ENCODE measurements at regions not wholly inside any gene's neighbourhood (a gene's known extent, or its start where the extent isn't known, plus 50 kb on each side); places are given as distances from the start of the nearest gene placed in this dataset.

GRCh38 chr9:99441829-99442228, 219.7 kb downstream of the SEC61B start:
- no peaks in the 10 kb centered on the region for H3K9me3 ChIP-seq (ENCODE audit: low read length)
- TF ChIP-seq CTCF (conservative IDR thresholded peaks at IDR 0.05; ENCODE audit: low read length): no peak
- TF ChIP-seq EZH2phosphoT487 (IDR thresholded peaks at IDR 0.05; ENCODE audit: borderline replicate concordance, low read depth, low read length): no peak
- POLR2A ChIA-PET: no interaction called here
- H3K9me2 ChIP-seq (ENCODE audit: insufficient read depth, low read length): no peaks in the 10 kb centered on the region
- no peaks in the 10 kb centered on the region for H3K79me2 ChIP-seq (ENCODE audit: insufficient read depth, low read depth, low read length)
- no peak overlapping the region for H3K4me3 ChIP-seq (ENCODE audit: low read depth, low read length, poor library complexity, severe bottlenecking)
- DNase-seq (ENCODE audit: low spot score): no peak
- no peak overlapping the region for H3K4me2 ChIP-seq (ENCODE audit: low read length)
- H3K27ac ChIP-seq (ENCODE audit: low read depth, low read length, poor library complexity, severe bottlenecking): no peak overlapping the region
- no peaks in the 10 kb centered on the region for H3K36me3 ChIP-seq (ENCODE audit: insufficient read depth, low read length)
- no TSS peak for BruUV-seq (replicated peaks)
- no peak overlapping the region for H2AFZ ChIP-seq (ENCODE audit: low read length)
- no peaks in the 10 kb centered on the region for H4K20me1 ChIP-seq (ENCODE audit: insufficient read depth, low read length)
- intact Hi-C loops (cut with micrococcal nuclease; ENCODE audit: unreplicated experiment): no loop called here
- H3K4me1 ChIP-seq (ENCODE audit: insufficient read depth, low read length, poor library complexity, severe bottlenecking): no peaks in the 10 kb centered on the region
- CTCF ChIA-PET (ENCODE audit: unreplicated experiment): no interaction called here

- DNase-seq (ENCODE audit: low spot score): no peak
- POLR2A ChIA-PET: no interaction called here
- no peak for TF ChIP-seq EZH2phosphoT487 (IDR thresholded peaks at IDR 0.05; ENCODE audit: borderline replicate concordance, low read depth, low read length)
- TF ChIP-seq CTCF (conservative IDR thresholded peaks at IDR 0.05; ENCODE audit: low read length): no peak
- Histone ChIP-seq H3K27ac (ENCODE audit: low read depth, low read length, poor library complexity, severe bottlenecking) (no peak overlapping the region), H3K36me3 (ENCODE audit: insufficient read depth, low read length) (no peaks in the 10 kb centered on the region), H3K4me3 (ENCODE audit: low read depth, low read length, poor library complexity, severe bottlenecking) (no peak overlapping the region), H4K20me1 (ENCODE audit: insufficient read depth, low read length) (no peaks in the 10 kb centered on the region), H3K79me2 (ENCODE audit: insufficient read depth, low read depth, low read length) (no peaks in the 10 kb centered on the region), H3K4me1 (ENCODE audit: insufficient read depth, low read length, poor library complexity, severe bottlenecking) (no peaks in the 10 kb centered on the region), H2AFZ (ENCODE audit: low read length) (no peak overlapping the region), H3K4me2 (ENCODE audit: low read length) (no peak overlapping the region), H3K9me2 (ENCODE audit: insufficient read depth, low read length) (no peaks in the 10 kb centered on the region), H3K9me3 (ENCODE audit: low read length) (no peaks in the 10 kb centered on the region)
- CTCF ChIA-PET (ENCODE audit: unreplicated experiment): no interaction called here
- intact Hi-C loops (cut with micrococcal nuclease; ENCODE audit: unreplicated experiment): no loop called here
- BruUV-seq (replicated peaks): no TSS peak
Measured at GRCh38 chr9:99445371-99445891, 223.3 kb downstream of the SEC61B start.

GRCh38 chr9:99445920-99446319, 223.8 kb downstream of the SEC61B start:
- Histone ChIP-seq H2AFZ (ENCODE audit: low read length) (no peak overlapping the region), H3K9me3 (ENCODE audit: low read length) (no peaks in the 10 kb centered on the region), H3K9me2 (ENCODE audit: insufficient read depth, low read length) (no peaks in the 10 kb centered on the region), H3K27ac (ENCODE audit: low read depth, low read length, poor library complexity, severe bottlenecking) (no peak overlapping the region), H3K4me1 (ENCODE audit: insufficient read depth, low read length, poor library complexity, severe bottlenecking) (no peaks in the 10 kb centered on the region), H3K36me3 (ENCODE audit: insufficient read depth, low read length) (no peaks in the 10 kb centered on the region), H3K4me2 (ENCODE audit: low read length) (no peak overlapping the region), H3K79me2 (ENCODE audit: insufficient read depth, low read depth, low read length) (no peaks in the 10 kb centered on the region), H4K20me1 (ENCODE audit: insufficient read depth, low read length) (no peaks in the 10 kb centered on the region), H3K4me3 (ENCODE audit: low read depth, low read length, poor library complexity, severe bottlenecking) (no peak overlapping the region)
- ChIA-PET CTCF (ENCODE audit: unreplicated experiment) (no interaction called here), POLR2A (interaction anchor here (0.7 kb wide), 1 partner anchor 22 kb away, joined by 4 read pairs; no protein-coding TSS in a partner anchor)
- intact Hi-C loops (cut with micrococcal nuclease; ENCODE audit: unreplicated experiment): no loop called here
- no TSS peak for BruUV-seq (replicated peaks)
- DNase-seq (ENCODE audit: low spot score): no peak
- no peak for TF ChIP-seq CTCF (conservative IDR thresholded peaks at IDR 0.05; ENCODE audit: low read length)
- no peak for TF ChIP-seq EZH2phosphoT487 (IDR thresholded peaks at IDR 0.05; ENCODE audit: borderline replicate concordance, low read depth, low read length)
